WI38 (cell line): ENCODE measurements at regions not wholly inside any gene's neighbourhood (a gene's known extent, or its start where the extent isn't known, plus 50 kb on each side); places are given as distances from the start of the nearest gene placed in this dataset.
A peak's percentile ranks its signal among the peaks of the same experiment; 100 is the strongest.

Source experiments
- H3K4me3 ChIP-seq: 2 replicates; pipeline ENCODE4 v1.5.1; 2011; ENCODE audit warnings: low read depth, mild to moderate bottlenecking, control low read depth, low read length
- TF ChIP-seq, protein P1 (sequence below): IDR thresholded peaks from 2 replicates; pipeline ENCODE4 v1.5.1; 2012; ENCODE audit warnings: low read depth, mild to moderate bottlenecking, control low read depth, low read length

DNA sequence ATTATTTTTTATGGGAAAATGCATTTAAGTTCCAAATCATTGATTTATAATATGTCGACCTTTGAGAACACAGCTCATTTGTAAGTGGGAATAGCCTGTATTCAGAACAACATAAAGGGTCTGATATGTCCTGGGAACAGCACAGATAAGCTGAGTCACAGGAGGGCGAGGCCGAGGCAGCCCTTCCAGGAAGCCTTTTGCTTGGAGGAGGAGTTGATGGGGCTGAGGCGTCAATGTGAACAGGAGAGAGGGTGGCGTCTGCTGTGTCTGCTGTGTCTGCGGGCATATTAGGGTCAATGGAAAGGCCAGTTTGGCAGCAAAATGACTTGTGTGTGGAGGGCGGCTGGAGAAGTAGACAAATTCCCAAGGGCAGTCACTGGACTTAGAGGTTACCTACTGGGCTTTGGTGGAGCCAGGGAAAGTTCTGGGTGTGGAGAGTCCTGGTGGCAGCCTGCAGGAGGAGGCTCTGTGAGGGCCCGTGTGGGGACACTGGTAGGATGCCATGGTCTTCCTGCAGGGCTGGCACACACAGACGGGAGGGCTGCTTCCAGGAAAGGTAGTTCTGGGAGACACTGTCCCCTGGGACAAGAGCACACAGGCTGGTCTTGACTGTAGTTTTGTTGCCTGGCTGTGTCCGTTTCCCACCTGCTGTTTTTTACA is 128.1 kb downstream of the GLI2 start:
- no peak overlapping the region for H3K4me3 ChIP-seq
- TF ChIP-seq, protein P1, sequence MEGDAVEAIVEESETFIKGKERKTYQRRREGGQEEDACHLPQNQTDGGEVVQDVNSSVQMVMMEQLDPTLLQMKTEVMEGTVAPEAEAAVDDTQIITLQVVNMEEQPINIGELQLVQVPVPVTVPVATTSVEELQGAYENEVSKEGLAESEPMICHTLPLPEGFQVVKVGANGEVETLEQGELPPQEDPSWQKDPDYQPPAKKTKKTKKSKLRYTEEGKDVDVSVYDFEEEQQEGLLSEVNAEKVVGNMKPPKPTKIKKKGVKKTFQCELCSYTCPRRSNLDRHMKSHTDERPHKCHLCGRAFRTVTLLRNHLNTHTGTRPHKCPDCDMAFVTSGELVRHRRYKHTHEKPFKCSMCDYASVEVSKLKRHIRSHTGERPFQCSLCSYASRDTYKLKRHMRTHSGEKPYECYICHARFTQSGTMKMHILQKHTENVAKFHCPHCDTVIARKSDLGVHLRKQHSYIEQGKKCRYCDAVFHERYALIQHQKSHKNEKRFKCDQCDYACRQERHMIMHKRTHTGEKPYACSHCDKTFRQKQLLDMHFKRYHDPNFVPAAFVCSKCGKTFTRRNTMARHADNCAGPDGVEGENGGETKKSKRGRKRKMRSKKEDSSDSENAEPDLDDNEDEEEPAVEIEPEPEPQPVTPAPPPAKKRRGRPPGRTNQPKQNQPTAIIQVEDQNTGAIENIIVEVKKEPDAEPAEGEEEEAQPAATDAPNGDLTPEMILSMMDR, result no peak

GRCh38 chr2:120864981-120865380 is 129.3 kb downstream of the GLI2 start:
- TF ChIP-seq, protein P1, result no peak
- no peak overlapping the region for H3K4me3 ChIP-seq

DNA sequence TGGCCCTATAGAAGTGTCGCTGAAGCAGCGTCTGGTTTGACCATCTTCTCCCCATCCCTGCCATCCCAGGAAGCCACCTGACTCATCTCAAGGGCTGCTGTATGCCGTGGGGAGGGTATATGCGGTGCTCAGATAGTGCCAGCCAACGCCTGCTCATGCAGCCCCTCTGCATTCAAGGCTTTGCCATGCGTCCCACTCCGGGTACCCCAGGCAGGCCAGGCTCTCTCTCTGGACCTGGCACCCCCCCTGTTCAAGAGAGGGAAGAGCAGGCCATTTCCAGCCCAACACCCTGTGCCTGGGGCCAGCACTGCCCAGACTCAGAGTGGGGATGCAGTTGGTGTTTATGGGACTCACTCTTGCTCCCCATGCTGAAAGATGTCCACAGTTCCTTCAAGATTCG is 130.0 kb downstream of the GLI2 start:
- TF ChIP-seq, protein P1, result no peak
- H3K4me3 ChIP-seq, result no peak overlapping the region

DNA sequence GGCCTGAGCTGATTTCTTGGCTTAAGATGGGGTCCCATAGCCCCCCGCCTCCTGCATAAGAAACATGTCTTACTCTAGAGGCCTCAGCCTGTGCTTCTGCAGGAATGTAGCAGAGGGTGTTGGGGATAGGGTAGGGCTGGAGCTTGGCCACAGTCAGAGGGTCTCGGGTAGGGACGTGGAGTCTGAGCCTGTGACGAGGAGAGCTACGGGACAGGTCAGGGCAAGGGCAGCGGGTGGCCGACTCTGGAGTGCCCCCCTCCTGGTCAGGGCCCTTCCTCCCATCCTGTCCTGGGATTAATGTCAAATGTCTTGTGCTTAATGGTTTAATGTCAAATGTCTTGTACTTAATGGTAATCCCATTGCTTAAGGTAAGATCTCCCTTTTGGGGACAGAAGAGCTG is 130.4 kb downstream of the GLI2 start:
- no peak overlapping the region for H3K4me3 ChIP-seq
- TF ChIP-seq, protein P1, result no peak

DNA sequence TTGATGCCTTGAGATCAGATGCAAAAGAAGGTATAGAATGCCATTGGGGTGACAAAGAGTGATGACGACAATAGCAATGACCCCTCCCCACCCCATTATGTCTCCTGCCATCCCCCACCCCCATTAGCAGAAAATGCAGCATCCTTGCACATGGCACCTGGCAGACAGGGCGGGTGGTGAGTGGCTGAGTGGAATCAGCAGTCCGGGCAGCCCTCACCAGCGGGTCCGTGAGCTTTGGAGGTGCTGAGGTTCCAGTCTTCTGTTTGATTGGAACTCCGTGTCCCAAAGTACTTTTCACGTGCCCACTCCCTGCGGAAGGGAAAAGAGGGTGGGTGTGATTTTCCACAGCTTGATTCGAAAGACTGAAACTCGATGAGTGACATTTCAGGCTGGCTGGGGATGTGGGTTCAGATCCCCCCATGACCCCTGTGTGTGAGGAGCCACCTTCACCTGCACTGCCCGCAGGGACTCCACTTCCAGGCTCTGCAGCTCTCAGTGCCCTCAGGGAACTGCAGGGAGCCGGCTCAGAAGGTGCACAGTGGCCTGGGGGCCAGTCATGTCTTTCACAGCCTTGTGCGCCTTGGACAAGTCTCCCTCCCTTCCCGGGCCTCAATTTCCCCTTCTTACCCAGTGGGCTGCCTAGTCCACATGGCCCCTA is 130.9 kb downstream of the GLI2 start:
- TF ChIP-seq, protein P1, result no peak
- H3K4me3 ChIP-seq, result peak overlapping the region; percentile 58

- peak overlapping the region; percentile 58 for H3K4me3 ChIP-seq
- TF ChIP-seq, protein P1, result no peak
Measured at GRCh38 chr2:120867290-120868241, 131.9 kb downstream of the GLI2 start.

GRCh38 chr2:120868366-120868765 is 132.7 kb downstream of the GLI2 start:
- H3K4me3 ChIP-seq, result peak overlapping the region; percentile 58
- TF ChIP-seq, protein P1, result no peak
